Epithelial cell of proximal tubule (primary cell): ENCODE measurements at regions not wholly inside any gene's neighbourhood (a gene's known extent, or its start where the extent isn't known, plus 50 kb on each side); places are given as distances from the start of the nearest gene placed in this dataset.

Experiments used
- DNase-seq: peaks from one replicate; pipeline ENCODE4 v3.0.0-alpha.2; 2011; ENCODE audit warnings: low read depth
- H3K4me3 ChIP-seq: 2 replicates; pipeline ENCODE4 v1.5.1; 2011; ENCODE audit warnings: low read depth, mild to moderate bottlenecking, low read length
- CTCF ChIP-seq: conservative IDR thresholded peaks from 2 replicates; pipeline ENCODE4 v1.5.1; 2012; ENCODE audit warnings: low read depth, mild to moderate bottlenecking, low read length

- TF ChIP-seq CTCF: no peak
- DNase-seq: no peak
- no peak overlapping the region for H3K4me3 ChIP-seq
Observed at GRCh38 chr6:10149603-10150002, 265.3 kb downstream of the TFAP2A start.

- H3K4me3 ChIP-seq: peak overlapping the region; percentile 43
- TF ChIP-seq CTCF: no peak
- no peak for DNase-seq
Observed at GRCh38 chr6:10146715-10147451, 268.0 kb downstream of the TFAP2A start.

GRCh38 chr6:10144772-10145171, 270.1 kb downstream of the TFAP2A start:
- H3K4me3 ChIP-seq: no peak overlapping the region
- TF ChIP-seq CTCF: no peak
- no peak for DNase-seq

GRCh38 chr6:10141746-10142443, 273.0 kb downstream of the TFAP2A start:
- no peak for TF ChIP-seq CTCF
- H3K4me3 ChIP-seq: no peak overlapping the region
- no peak for DNase-seq

GRCh38 chr6:10140824-10141223, 274.1 kb downstream of the TFAP2A start:
- H3K4me3 ChIP-seq: no peak overlapping the region
- TF ChIP-seq CTCF: no peak
- no peak for DNase-seq

GRCh38 chr6:10140136-10140535, 274.7 kb downstream of the TFAP2A start:
- TF ChIP-seq CTCF: no peak
- no peak overlapping the region for H3K4me3 ChIP-seq
- DNase-seq: no peak
